Astrocyte of the cerebellum (primary cell): ENCODE measurements at regions not wholly inside any gene's neighbourhood (a gene's known extent, or its start where the extent isn't known, plus 50 kb on each side); places are given as distances from the start of the nearest gene placed in this dataset.

ENCODE experiments used
- DNase-seq: peaks from one replicate; pipeline ENCODE4 v3.0.0-alpha.2; 2011; ENCODE audit warnings: low read depth
- H3K4me3 ChIP-seq: 2 replicates; pipeline ENCODE4 v1.5.1; 2011; ENCODE audit warnings: mild to moderate bottlenecking, low read depth, low read length, moderate library complexity
- in situ Hi-C: cut with HindIII; loops from 2 replicates; pipeline ENCODE4 v1.10.0; 2017; ENCODE audit warnings: low sequenced_read_pairs
- TF ChIP-seq, protein P1 (sequence below): IDR thresholded peaks from 2 replicates; pipeline ENCODE4 v1.5.1; 2012; ENCODE audit warnings: low read length, low read depth, moderate library complexity, mild to moderate bottlenecking; ENCODE audit errors: missing control alignments

DNA sequence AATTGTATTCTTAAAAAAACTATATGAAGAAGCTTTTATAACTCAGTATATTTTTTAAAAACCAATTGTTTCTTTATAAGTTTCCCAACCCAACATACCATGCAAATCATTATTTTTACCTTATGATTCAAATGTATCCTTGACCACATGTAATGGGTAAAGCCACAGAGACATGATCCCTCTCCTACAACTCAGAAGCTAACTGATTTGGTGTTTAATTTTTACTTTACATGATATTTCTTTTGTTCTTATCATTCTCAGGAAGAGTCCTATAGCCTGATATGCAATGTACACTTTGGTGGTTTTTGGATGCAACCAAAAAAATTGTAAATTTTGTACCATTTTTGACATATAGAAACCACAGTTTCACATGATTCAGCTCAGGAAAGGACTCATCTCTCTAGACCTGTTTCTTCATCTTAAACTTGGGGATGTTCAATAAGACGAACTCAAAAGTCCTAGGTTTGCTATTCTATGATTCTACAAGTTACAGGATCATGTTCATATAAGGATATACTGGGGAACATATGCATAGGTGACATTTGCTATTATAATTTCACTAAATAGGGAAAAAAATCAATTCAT, 85.2 kb upstream of the RBBP8 start:
- in situ Hi-C loops: no loop called here
- H3K4me3 ChIP-seq: no peak overlapping the region
- TF ChIP-seq, protein P1, sequence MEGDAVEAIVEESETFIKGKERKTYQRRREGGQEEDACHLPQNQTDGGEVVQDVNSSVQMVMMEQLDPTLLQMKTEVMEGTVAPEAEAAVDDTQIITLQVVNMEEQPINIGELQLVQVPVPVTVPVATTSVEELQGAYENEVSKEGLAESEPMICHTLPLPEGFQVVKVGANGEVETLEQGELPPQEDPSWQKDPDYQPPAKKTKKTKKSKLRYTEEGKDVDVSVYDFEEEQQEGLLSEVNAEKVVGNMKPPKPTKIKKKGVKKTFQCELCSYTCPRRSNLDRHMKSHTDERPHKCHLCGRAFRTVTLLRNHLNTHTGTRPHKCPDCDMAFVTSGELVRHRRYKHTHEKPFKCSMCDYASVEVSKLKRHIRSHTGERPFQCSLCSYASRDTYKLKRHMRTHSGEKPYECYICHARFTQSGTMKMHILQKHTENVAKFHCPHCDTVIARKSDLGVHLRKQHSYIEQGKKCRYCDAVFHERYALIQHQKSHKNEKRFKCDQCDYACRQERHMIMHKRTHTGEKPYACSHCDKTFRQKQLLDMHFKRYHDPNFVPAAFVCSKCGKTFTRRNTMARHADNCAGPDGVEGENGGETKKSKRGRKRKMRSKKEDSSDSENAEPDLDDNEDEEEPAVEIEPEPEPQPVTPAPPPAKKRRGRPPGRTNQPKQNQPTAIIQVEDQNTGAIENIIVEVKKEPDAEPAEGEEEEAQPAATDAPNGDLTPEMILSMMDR: no peak
- no peak for DNase-seq

DNA sequence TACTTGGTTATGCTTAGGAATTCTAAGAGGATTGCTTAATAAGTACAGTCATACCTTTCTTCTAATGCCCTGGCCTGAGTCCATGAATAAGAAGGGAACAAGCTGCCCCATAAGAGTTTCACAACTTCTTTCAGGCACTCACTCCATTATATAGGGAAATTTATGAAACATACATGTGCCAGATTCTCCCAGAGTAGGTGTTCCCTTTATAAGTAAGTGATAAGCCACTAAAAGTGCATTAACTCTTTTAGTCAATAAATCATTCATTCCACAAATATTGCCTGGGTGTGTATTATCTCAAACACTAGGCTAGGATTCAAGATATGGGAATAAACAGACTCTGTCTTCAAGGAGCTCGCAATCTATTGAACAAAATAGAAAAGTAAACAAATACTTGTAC, 84.5 kb upstream of the RBBP8 start:
- H3K4me3 ChIP-seq: no peak overlapping the region
- TF ChIP-seq, protein P1: no peak
- in situ Hi-C loops: no loop called here
- DNase-seq: peak; percentile 63

DNA sequence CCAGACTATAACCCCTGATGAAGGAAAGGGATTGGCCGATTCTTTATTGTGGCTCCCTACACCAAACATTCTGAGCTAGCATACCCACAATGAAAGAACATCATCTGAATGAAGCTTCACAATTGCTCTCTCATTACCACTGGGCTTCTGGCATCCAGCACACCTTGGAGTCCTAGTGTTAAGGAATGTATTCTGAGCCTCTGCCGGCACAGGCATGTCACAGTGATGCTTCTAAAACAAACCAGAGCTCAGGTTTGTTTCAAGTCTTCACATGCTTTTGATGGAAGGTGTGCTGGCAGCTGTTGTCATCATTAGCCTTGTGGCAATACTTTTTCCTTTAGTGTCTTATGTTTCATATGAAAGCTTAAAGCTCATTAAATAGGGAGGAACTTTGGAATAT, 76.3 kb upstream of the RBBP8 start:
- no peak for DNase-seq
- in situ Hi-C loops: no loop called here
- no peak overlapping the region for H3K4me3 ChIP-seq
- TF ChIP-seq, protein P1: no peak

DNA sequence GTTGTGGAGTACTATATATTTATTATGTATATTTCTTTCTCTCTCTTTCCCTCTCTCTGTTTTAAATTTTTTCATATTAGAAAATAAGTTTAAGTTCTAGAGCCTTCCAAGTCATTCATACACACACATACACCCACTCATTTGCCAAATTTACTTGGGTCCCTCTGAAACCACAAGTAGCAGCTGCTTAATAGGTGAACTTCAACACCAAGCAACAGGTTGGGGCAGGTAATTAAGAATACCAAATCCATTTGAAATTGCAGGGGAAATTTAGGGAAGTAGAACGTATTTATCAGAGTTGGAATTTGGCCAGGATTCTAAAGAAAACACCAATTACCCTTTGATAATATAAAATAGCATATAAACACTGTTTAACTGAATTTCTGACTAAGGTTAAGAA, 75.0 kb upstream of the RBBP8 start:
- no peak for DNase-seq
- no peak overlapping the region for H3K4me3 ChIP-seq
- TF ChIP-seq, protein P1: no peak
- in situ Hi-C loops: no loop called here

DNA sequence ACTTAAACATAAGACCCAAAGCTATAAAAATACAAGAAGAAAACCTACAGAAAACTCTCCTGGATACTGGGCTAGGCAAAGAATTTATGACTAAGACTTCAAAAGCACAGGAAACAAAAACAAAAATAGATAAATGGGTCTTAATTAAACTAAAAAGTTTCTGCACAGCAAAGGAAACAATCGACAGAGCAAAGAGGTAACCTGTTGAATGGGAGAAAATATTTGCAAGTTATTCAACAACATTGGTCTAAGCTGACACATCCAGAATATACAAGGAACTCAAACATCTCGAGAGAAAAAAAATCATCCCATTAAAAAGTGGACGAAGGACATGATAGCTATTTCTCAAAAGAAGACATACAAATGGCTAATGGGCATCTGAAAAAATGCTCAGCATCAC, 72.3 kb upstream of the RBBP8 start:
- in situ Hi-C loops: no loop called here
- no peak overlapping the region for H3K4me3 ChIP-seq
- no peak for DNase-seq
- TF ChIP-seq, protein P1: no peak

DNA sequence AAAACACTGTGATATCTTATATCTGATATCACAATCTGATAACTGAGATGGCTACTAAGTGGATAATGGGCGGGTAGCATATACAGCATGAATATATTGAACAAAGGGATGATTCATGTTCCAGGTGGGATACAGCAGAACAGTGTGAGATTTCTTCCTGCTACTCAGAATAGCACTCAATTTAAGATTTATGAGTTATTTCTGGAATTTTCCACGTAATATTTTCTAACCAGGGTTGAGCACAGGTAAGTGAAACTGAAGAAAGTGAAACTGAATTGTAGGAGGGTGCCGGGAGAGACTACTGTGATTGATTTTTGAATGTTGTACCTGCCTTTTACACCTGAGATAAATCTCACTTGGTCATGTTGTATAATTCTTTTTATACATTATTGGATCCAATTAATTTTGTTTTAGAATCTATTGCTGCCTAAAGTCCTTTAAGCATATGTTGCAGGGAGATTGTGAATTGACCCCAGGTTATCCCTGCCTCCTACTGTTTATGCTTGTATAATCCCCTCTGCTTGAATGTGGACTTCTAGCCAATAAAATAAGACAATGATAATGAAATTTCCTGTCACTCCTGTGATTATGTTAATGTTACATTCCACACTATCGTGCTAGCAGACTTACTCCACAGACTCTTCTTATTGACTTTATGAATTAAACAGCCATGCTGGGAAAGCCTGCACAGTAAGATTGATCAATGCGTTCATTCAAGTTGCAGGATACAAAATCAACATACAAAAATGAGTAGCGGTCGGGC, 67.6 kb upstream of the RBBP8 start:
- in situ Hi-C loops: no loop called here
- TF ChIP-seq, protein P1: no peak
- DNase-seq: no peak
- H3K4me3 ChIP-seq: no peak overlapping the region
